GM18511 (cell line): ENCODE measurements at regions not wholly inside any gene's neighbourhood (a gene's known extent, or its start where the extent isn't known, plus 50 kb on each side); places are given as distances from the start of the nearest gene placed in this dataset.

ENCODE experiments used
- ATAC-seq: cut with Tn5 transposase; IDR thresholded peaks from one replicate; pipeline ENCODE4 v1.9.1; 2021; ENCODE audit warnings: mild to moderate bottlenecking, moderate library complexity; ENCODE audit not compliant: unreplicated experiment

- ATAC-seq, result no peak
Observed at GRCh38 chr6:91453224-91453878, 866.5 kb upstream of the MAP3K7 start.

GRCh38 chr6:91449539-91449938, 862.7 kb upstream of the MAP3K7 start:
- ATAC-seq, result no peak

GRCh38 chr6:91447530-91448254, 860.8 kb upstream of the MAP3K7 start:
- peak; percentile 55 for ATAC-seq

GRCh38 chr6:91447081-91447480, 860.2 kb upstream of the MAP3K7 start:
- ATAC-seq, result no peak

GRCh38 chr6:91443405-91443804, 856.5 kb upstream of the MAP3K7 start:
- ATAC-seq, result no peak

GRCh38 chr6:91442342-91442741, 855.5 kb upstream of the MAP3K7 start:
- ATAC-seq, result peak; percentile 47

- ATAC-seq, result no peak
Observed at GRCh38 chr6:91438570-91438969, 851.7 kb upstream of the MAP3K7 start.

- no peak for ATAC-seq
Observed at GRCh38 chr6:91437315-91437729, 850.5 kb upstream of the MAP3K7 start.

GRCh38 chr6:91436448-91436847, 849.6 kb upstream of the MAP3K7 start:
- no peak for ATAC-seq

GRCh38 chr6:91435630-91436029, 848.8 kb upstream of the MAP3K7 start:
- no peak for ATAC-seq

GRCh38 chr6:91434576-91434975, 847.7 kb upstream of the MAP3K7 start:
- ATAC-seq, result no peak

GRCh38 chr6:91433660-91434534, 847.0 kb upstream of the MAP3K7 start:
- no peak for ATAC-seq

- ATAC-seq, result no peak
Observed at GRCh38 chr6:91428953-91429560, 842.2 kb upstream of the MAP3K7 start.

- ATAC-seq, result no peak
Observed at GRCh38 chr6:91428296-91428695, 841.4 kb upstream of the MAP3K7 start.

- no peak for ATAC-seq
Observed at GRCh38 chr6:91420243-91420642, 833.4 kb upstream of the MAP3K7 start.

- ATAC-seq, result no peak
Observed at GRCh38 chr6:91415031-91415605, 828.2 kb upstream of the MAP3K7 start.

GRCh38 chr6:91412532-91412931, 825.7 kb upstream of the MAP3K7 start:
- no peak for ATAC-seq

GRCh38 chr6:91407706-91408105, 820.8 kb upstream of the MAP3K7 start:
- no peak for ATAC-seq

- no peak for ATAC-seq
Observed at GRCh38 chr6:91392951-91393350, 806.1 kb upstream of the MAP3K7 start.

- ATAC-seq, result no peak
Observed at GRCh38 chr6:91387290-91388059, 800.6 kb upstream of the MAP3K7 start.
